ENCODE measurements at regions not wholly inside any gene's neighbourhood (a gene's known extent, or its start where the extent isn't known, plus 50 kb on each side); places are given as distances from the start of the nearest gene placed in this dataset.
"Not testable (repeated sequence)": the region's sequence is repeated elsewhere in the genome, so short reads cannot be mapped to it uniquely, and the experiment has no call there.

- Mint-ChIP-seq H3K27ac (no peak overlapping the region), H3K4me1 (ENCODE audit: low read depth) (peaks cover 9% of the 10 kb centered on the region), H3K9me3 (no peaks in the 10 kb centered on the region), H3K27me3 (peaks cover 17% of the 10 kb centered on the region), H3K36me3 (ENCODE audit: low read depth) (no peaks in the 10 kb centered on the region), H3K4me3 (no peak overlapping the region)
Observed at GRCh38 chr18:22827741-22828140, 105.4 kb upstream of the RBBP8 start.

GRCh38 chr18:22828171-22828570 lies 105.0 kb upstream of the RBBP8 start:
- no peak overlapping the region for H3K27ac Mint-ChIP-seq
- peaks cover 9% of the 10 kb centered on the region for H3K4me1 Mint-ChIP-seq (ENCODE audit: low read depth)
- peaks cover 17% of the 10 kb centered on the region for H3K27me3 Mint-ChIP-seq
- no peaks in the 10 kb centered on the region for H3K9me3 Mint-ChIP-seq
- H3K4me3 Mint-ChIP-seq = no peak overlapping the region
- H3K36me3 Mint-ChIP-seq (ENCODE audit: low read depth) = no peaks in the 10 kb centered on the region

- H3K4me1 Mint-ChIP-seq (ENCODE audit: low read depth); H3K9me3 Mint-ChIP-seq; H3K4me3 Mint-ChIP-seq; H3K36me3 Mint-ChIP-seq (ENCODE audit: low read depth); H3K27ac Mint-ChIP-seq: not testable (repeated sequence)
- H3K27me3 Mint-ChIP-seq = peaks cover 17% of the 10 kb centered on the region
Observed at GRCh38 chr18:22828583-22828982, 104.5 kb upstream of the RBBP8 start.

GRCh38 chr18:22829781-22830180 lies 103.3 kb upstream of the RBBP8 start:
- peaks cover 9% of the 10 kb centered on the region for H3K4me1 Mint-ChIP-seq (ENCODE audit: low read depth)
- no peak overlapping the region for H3K4me3 Mint-ChIP-seq
- H3K36me3 Mint-ChIP-seq (ENCODE audit: low read depth) = no peaks in the 10 kb centered on the region
- H3K27me3 Mint-ChIP-seq = peaks cover 10% of the 10 kb centered on the region
- H3K27ac Mint-ChIP-seq = no peak overlapping the region
- H3K9me3 Mint-ChIP-seq = no peaks in the 10 kb centered on the region

GRCh38 chr18:22830511-22830910 lies 102.6 kb upstream of the RBBP8 start:
- no peaks in the 10 kb centered on the region for H3K36me3 Mint-ChIP-seq (ENCODE audit: low read depth)
- H3K27me3 Mint-ChIP-seq = peaks cover 11% of the 10 kb centered on the region
- no peaks in the 10 kb centered on the region for H3K9me3 Mint-ChIP-seq
- no peak overlapping the region for H3K27ac Mint-ChIP-seq
- no peak overlapping the region for H3K4me3 Mint-ChIP-seq
- H3K4me1 Mint-ChIP-seq (ENCODE audit: low read depth) = peaks cover 9% of the 10 kb centered on the region

GRCh38 chr18:22831441-22831904 lies 101.7 kb upstream of the RBBP8 start:
- Mint-ChIP-seq H3K9me3 (no peaks in the 10 kb centered on the region), H3K27me3 (peaks cover 15% of the 10 kb centered on the region)

GRCh38 chr18:22836932-22837331 lies 96.2 kb upstream of the RBBP8 start:
- Mint-ChIP-seq H3K36me3 (ENCODE audit: low read depth) (no peaks in the 10 kb centered on the region), H3K4me1 (ENCODE audit: low read depth) (no peaks in the 10 kb centered on the region), H3K27me3 (peaks cover 9% of the 10 kb centered on the region), H3K4me3 (no peak overlapping the region), H3K9me3 (no peaks in the 10 kb centered on the region), H3K27ac (no peak overlapping the region)

More at GRCh38 chr18:22831441-22831904, 101.7 kb upstream of the RBBP8 start:
- Mint-ChIP-seq H3K36me3 (ENCODE audit: low read depth) (no peaks in the 10 kb centered on the region), H3K27ac (peak overlapping the region; percentile 59), H3K4me1 (ENCODE audit: low read depth) (peaks cover 9% of the 10 kb centered on the region), H3K4me3 (no peak overlapping the region)

- no peaks in the 10 kb centered on the region for H3K36me3 Mint-ChIP-seq (ENCODE audit: low read depth)
- no peaks in the 10 kb centered on the region for H3K4me1 Mint-ChIP-seq (ENCODE audit: low read depth)
- no peaks in the 10 kb centered on the region for H3K9me3 Mint-ChIP-seq
- peaks cover 9% of the 10 kb centered on the region for H3K27me3 Mint-ChIP-seq
- H3K4me3 Mint-ChIP-seq = no peak overlapping the region
- H3K27ac Mint-ChIP-seq = no peak overlapping the region
Observed at GRCh38 chr18:22838221-22838620, 94.9 kb upstream of the RBBP8 start.

GRCh38 chr18:22838639-22839277 lies 94.4 kb upstream of the RBBP8 start:
- Mint-ChIP-seq H3K36me3 (ENCODE audit: low read depth) (no peaks in the 10 kb centered on the region), H3K4me1 (ENCODE audit: low read depth) (no peaks in the 10 kb centered on the region), H3K27ac (no peak overlapping the region)

GRCh38 chr18:22839340-22839821 lies 93.7 kb upstream of the RBBP8 start:
- Mint-ChIP-seq H3K27me3 (peaks cover 5% of the 10 kb centered on the region), H3K4me3 (no peak overlapping the region), H3K27ac (no peak overlapping the region), H3K36me3 (ENCODE audit: low read depth) (no peaks in the 10 kb centered on the region), H3K4me1 (ENCODE audit: low read depth) (no peaks in the 10 kb centered on the region), H3K9me3 (no peaks in the 10 kb centered on the region)

More at GRCh38 chr18:22838639-22839277, 94.4 kb upstream of the RBBP8 start:
- peaks cover 9% of the 10 kb centered on the region for H3K27me3 Mint-ChIP-seq
- H3K9me3 Mint-ChIP-seq = no peaks in the 10 kb centered on the region
- no peak overlapping the region for H3K4me3 Mint-ChIP-seq

GRCh38 chr18:22840606-22841144 lies 92.5 kb upstream of the RBBP8 start:
- Mint-ChIP-seq H3K36me3 (ENCODE audit: low read depth) (no peaks in the 10 kb centered on the region), H3K27me3 (peaks cover 2% of the 10 kb centered on the region), H3K4me3 (no peak overlapping the region), H3K9me3 (no peaks in the 10 kb centered on the region), H3K27ac (no peak overlapping the region), H3K4me1 (ENCODE audit: low read depth) (no peaks in the 10 kb centered on the region)

- H3K4me1 Mint-ChIP-seq (ENCODE audit: low read depth) = peaks cover under 1% of the 10 kb centered on the region
- H3K4me3 Mint-ChIP-seq = no peak overlapping the region
- H3K27ac Mint-ChIP-seq = no peak overlapping the region
- no peaks in the 10 kb centered on the region for H3K27me3 Mint-ChIP-seq
- no peaks in the 10 kb centered on the region for H3K9me3 Mint-ChIP-seq
- H3K36me3 Mint-ChIP-seq (ENCODE audit: low read depth) = no peaks in the 10 kb centered on the region
Observed at GRCh38 chr18:22841840-22842239, 91.3 kb upstream of the RBBP8 start.

GRCh38 chr18:22844190-22844589 lies 88.9 kb upstream of the RBBP8 start:
- no peaks in the 10 kb centered on the region for H3K36me3 Mint-ChIP-seq (ENCODE audit: low read depth)
- no peak overlapping the region for H3K4me3 Mint-ChIP-seq
- H3K27ac Mint-ChIP-seq = no peak overlapping the region
- peaks cover 12% of the 10 kb centered on the region for H3K4me1 Mint-ChIP-seq (ENCODE audit: low read depth)
- H3K9me3 Mint-ChIP-seq = no peaks in the 10 kb centered on the region
- H3K27me3 Mint-ChIP-seq = no peaks in the 10 kb centered on the region

- Mint-ChIP-seq H3K4me3 (no peak overlapping the region), H3K27me3 (no peaks in the 10 kb centered on the region), H3K9me3 (no peaks in the 10 kb centered on the region), H3K27ac (no peak overlapping the region), H3K36me3 (ENCODE audit: low read depth) (no peaks in the 10 kb centered on the region), H3K4me1 (ENCODE audit: low read depth) (peaks cover 12% of the 10 kb centered on the region)
Observed at GRCh38 chr18:22844628-22845027, 88.5 kb upstream of the RBBP8 start.

GRCh38 chr18:22846088-22846683 lies 86.9 kb upstream of the RBBP8 start:
- no peak overlapping the region for H3K27ac Mint-ChIP-seq
- no peaks in the 10 kb centered on the region for H3K9me3 Mint-ChIP-seq
- peaks cover 12% of the 10 kb centered on the region for H3K4me1 Mint-ChIP-seq (ENCODE audit: low read depth)
- peaks cover under 1% of the 10 kb centered on the region for H3K27me3 Mint-ChIP-seq
- no peak overlapping the region for H3K4me3 Mint-ChIP-seq
- H3K36me3 Mint-ChIP-seq (ENCODE audit: low read depth) = no peaks in the 10 kb centered on the region
